Gastrocnemius medialis (tissue), 4 donors: ENCODE measurements at regions not wholly inside any gene's neighbourhood (a gene's known extent, or its start where the extent isn't known, plus 50 kb on each side); places are given as distances from the start of the nearest gene placed in this dataset.

Experiments used
- ATAC-seq, 2 donors: fragments of 150-250 bp; one replicate each; pipeline ENCODE4 v1.9.1; 2016
- DNase-seq, 2 donors: peaks; one replicate each; pipeline ENCODE4 v3.0.0-alpha.2; 2019
- H3K27ac ChIP-seq, 4 donors: fragments of 200-600 bp; sonication (generic); 1 replicate in 1 of 4; 2 replicates in 3 of 4; pipeline ENCODE4 v1.5.1; 2016 to 2018; ENCODE audit warnings: mild to moderate bottlenecking in 2 of 4, moderate library complexity in 1 of 4
- H3K27me3 ChIP-seq, 3 donors: fragments of 200-600 bp; sonication (generic) in 2 of 3; 1 replicate in 1 of 3; 2 replicates in 2 of 3; pipeline versions ENCODE4 v1.5.1 to v1.6.0; 2016 to 2019; ENCODE audit warnings: mild to moderate bottlenecking in 1 of 3, moderate library complexity in 1 of 3
- H3K36me3 ChIP-seq, 2 donors: fragments of 200-600 bp; sonication (generic) in 1 of 2; one replicate each; pipeline ENCODE4 v1.5.1; 2017 to 2018
- H3K4me1 ChIP-seq, 2 donors: fragments of 200-600 bp; sonication (generic) in 1 of 2; one replicate each; pipeline ENCODE4 v1.5.1; 2016 to 2017; ENCODE audit warnings: mild to moderate bottlenecking in 2 of 2
- H3K4me3 ChIP-seq, 4 donors: fragments of 200-600 bp; sonication (generic) in 3 of 4; 1 replicate in 1 of 4; 2 replicates in 3 of 4; pipeline ENCODE4 v1.5.1; 2016 to 2019; ENCODE audit warnings: mild to moderate bottlenecking in 2 of 4
- H3K9me3 ChIP-seq, 3 donors: fragments of 200-600 bp; sonication (generic) in 2 of 3; 1 replicate in 1 of 3; 2 replicates in 2 of 3; pipeline ENCODE4 v1.5.1; 2016 to 2019
- CTCF ChIP-seq, 5 experiments: fragments of 450-650 bp in 3 of 5; fragments of 200-600 bp in 2 of 5; sonication (generic) in 2 of 5; IDR thresholded peaks in 4 of 5; conservative IDR thresholded peaks in 1 of 5; 1 replicate in 4 of 5; 2 replicates in 1 of 5; pipeline ENCODE4 v1.5.1; 2016 to 2019; ENCODE audit warnings: antibody characterized with exemption in 5 of 5, mild to moderate bottlenecking in 3 of 5, moderate library complexity in 3 of 5
- POLR2A ChIP-seq, 2 donors: fragments of 450-650 bp; IDR thresholded peaks; one replicate each; pipeline ENCODE4 v1.6.1; 2017; ENCODE audit warnings: antibody characterized with exemption in 2 of 2, mild to moderate bottlenecking in 2 of 2, moderate library complexity in 2 of 2
- in situ Hi-C, 4 donors: fragments of 200-750 bp; cut with MboI; loops; one replicate each; pipeline versions ENCODE4 v1.15.0 to v1.8.0; 2017; ENCODE audit warnings: low sequenced_read_pairs in 4 of 4
- intact Hi-C: fragments of 100-400 bp; cut with DNase I; formaldehyde crosslinking; loops from one replicate; pipeline ENCODE4 v1.15.1; 2023; ENCODE audit warnings: low total_unique reads

- H3K4me1 ChIP-seq, result peaks cover 10 to 24% of the 10 kb centered on the region in 2 donors
- intact Hi-C loops, result no loop called here
- H3K27me3 ChIP-seq, result no peaks in the 10 kb centered on the region
- no peak overlapping the region for H3K4me3 ChIP-seq
- TF ChIP-seq CTCF (IDR thresholded peaks at IDR 0.05 in 4 of 5, conservative IDR thresholded peaks at IDR 0.05 in 1 of 5), result no peak
- H3K27ac ChIP-seq, result peak overlapping the region in 2 of 4 donors; percentile 22 to 56
- no peaks in the 10 kb centered on the region for H3K36me3 ChIP-seq
- in situ Hi-C loops, result no loop called here
- no peaks in the 10 kb centered on the region for H3K9me3 ChIP-seq
- peak; percentile 28 to 35 for DNase-seq
- peak; percentile 88 to 90 for ATAC-seq
Observed at GRCh38 chr1:56437959-56438358, 141.4 kb downstream of the PLPP3 start.

- in situ Hi-C loops (no loop called here), intact Hi-C loops (no loop called here)
- no peak for DNase-seq
- Histone ChIP-seq H3K4me1 (peaks cover 13 to 33% of the 10 kb centered on the region in 2 donors), H3K9me3 (no peaks in the 10 kb centered on the region), H3K27ac (no peak overlapping the region), H3K4me3 (no peak overlapping the region), H3K36me3 (no peaks in the 10 kb centered on the region), H3K27me3 (no peaks in the 10 kb centered on the region)
- TF ChIP-seq CTCF (IDR thresholded peaks at IDR 0.05 in 4 of 5, conservative IDR thresholded peaks at IDR 0.05 in 1 of 5) (no peak), POLR2A (IDR thresholded peaks at IDR 0.05) (no peak)
- ATAC-seq, result no peak
Observed at GRCh38 chr1:56436912-56437417, 142.4 kb downstream of the PLPP3 start.

GRCh38 chr1:56436296-56436695 lies 143.1 kb downstream of the PLPP3 start:
- intact Hi-C loops, result no loop called here
- no peaks in the 10 kb centered on the region for H3K36me3 ChIP-seq
- TF ChIP-seq CTCF (IDR thresholded peaks at IDR 0.05 in 4 of 5, conservative IDR thresholded peaks at IDR 0.05 in 1 of 5) (no peak), POLR2A (IDR thresholded peaks at IDR 0.05) (no peak)

GRCh38 chr1:56435434-56436262 lies 143.7 kb downstream of the PLPP3 start:
- H3K27me3 ChIP-seq, result no peaks in the 10 kb centered on the region
- ATAC-seq, result no peak
- in situ Hi-C loops, result no loop called here
- TF ChIP-seq CTCF (IDR thresholded peaks at IDR 0.05 in 4 of 5, conservative IDR thresholded peaks at IDR 0.05 in 1 of 5), result no peak
- TF ChIP-seq POLR2A (IDR thresholded peaks at IDR 0.05), result no peak
- peaks cover 14 to 36% of the 10 kb centered on the region in 2 donors for H3K4me1 ChIP-seq
- no peak overlapping the region for H3K4me3 ChIP-seq
- no peaks in the 10 kb centered on the region for H3K36me3 ChIP-seq
- intact Hi-C loops, result no loop called here
- DNase-seq, result no peak
- H3K27ac ChIP-seq, result no peak overlapping the region
- H3K9me3 ChIP-seq, result no peaks in the 10 kb centered on the region

More at GRCh38 chr1:56436296-56436695, 143.1 kb downstream of the PLPP3 start:
- Histone ChIP-seq H3K4me1 (peaks cover 14 to 36% of the 10 kb centered on the region in 2 donors), H3K27me3 (no peaks in the 10 kb centered on the region), H3K9me3 (no peaks in the 10 kb centered on the region), H3K27ac (no peak overlapping the region), H3K4me3 (no peak overlapping the region)
- no peak for DNase-seq
- no peak for ATAC-seq
- in situ Hi-C loops, result no loop called here
